Testis (tissue), 2 donors: ENCODE measurements at regions not wholly inside any gene's neighbourhood (a gene's known extent, or its start where the extent isn't known, plus 50 kb on each side); places are given as distances from the start of the nearest gene placed in this dataset.

Experiments used
- DNase-seq: peaks from one replicate; pipeline ENCODE4 v3.0.0-alpha.2; 2019
- H3K27ac ChIP-seq, 2 donors: fragments of 200-600 bp; sonication (generic); one replicate each; pipeline ENCODE4 v1.5.1; 2019
- H3K27me3 ChIP-seq: fragments of 200-600 bp; sonication (generic); one replicate; pipeline ENCODE4 v1.5.1; 2019
- H3K36me3 ChIP-seq: fragments of 200-600 bp; sonication (generic); one replicate; pipeline ENCODE4 v1.5.1; 2017; ENCODE audit warnings: low read depth; ENCODE audit errors: missing control alignments
- H3K4me1 ChIP-seq: fragments of 200-600 bp; sonication (generic); one replicate; pipeline ENCODE4 v1.5.1; 2019
- H3K4me3 ChIP-seq, 2 donors: fragments of 200-600 bp; sonication (generic); one replicate each; pipeline ENCODE4 v1.5.1; 2017 to 2019
- H3K9me3 ChIP-seq: fragments of 200-600 bp; sonication (generic); one replicate; pipeline ENCODE4 v1.5.1; 2017
- POLR2A ChIP-seq: fragments of 450-650 bp; IDR thresholded peaks from one replicate; pipeline ENCODE4 v1.6.1; 2017; ENCODE audit warnings: antibody characterized with exemption, mild to moderate bottlenecking, moderate library complexity
- WGBS, 2 donors: methylation state at CpG; one replicate each; pipeline ENCODE4 v1.1.5; 2018; 5-methylcytosine and 5-hydroxymethylcytosine counted together
- intact Hi-C: fragments of 100-400 bp; cut with DNase I; formaldehyde crosslinking; loops from one replicate; pipeline ENCODE4 v1.15.1; 2023; ENCODE audit warnings: low total_unique reads
- TF ChIP-seq, protein P1 (sequence below), 3 experiments: fragments of 450-650 bp in 2 of 3; fragments of 200-600 bp in 1 of 3; sonication (generic) in 1 of 3; IDR thresholded peaks; one replicate each; pipeline ENCODE4 v1.5.1; 2016 to 2019; ENCODE audit warnings: antibody characterized with exemption in 3 of 3, mild to moderate bottlenecking in 2 of 3, moderate library complexity in 1 of 3

DNA sequence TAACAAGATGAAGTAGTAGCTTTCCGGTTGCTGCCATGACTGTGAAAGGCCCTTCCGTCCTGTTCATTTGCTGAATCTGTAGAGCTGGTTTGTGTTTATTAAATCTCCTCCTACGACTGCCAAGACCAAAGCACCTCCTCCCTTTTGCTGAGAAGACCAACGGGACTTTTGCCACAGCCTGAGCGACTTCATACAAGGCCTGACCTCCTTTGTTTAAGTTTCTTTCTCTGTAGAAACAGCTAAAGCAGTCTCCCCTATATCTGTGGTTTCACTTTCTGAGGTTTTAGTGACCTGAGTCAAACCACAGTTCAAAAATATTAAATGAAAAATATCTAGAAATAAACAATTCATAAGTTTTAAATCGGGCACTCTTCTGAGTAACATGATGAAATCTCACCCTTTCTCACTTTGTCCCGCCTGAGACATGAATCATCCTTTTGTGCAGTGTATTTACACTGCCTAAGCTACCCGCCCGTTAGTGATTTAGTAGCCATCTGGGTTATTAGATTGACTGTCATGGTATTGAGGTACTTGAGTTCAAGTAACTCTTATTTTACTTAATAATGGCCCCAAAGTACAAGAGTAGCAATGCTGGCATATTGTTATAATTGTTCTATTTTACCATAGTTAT is 119.1 kb upstream of the LRRC4C start:
- WGBS, 2 donors, result 65 to 76% methylated on average over 9 of the region's 9 CpGs
- Histone ChIP-seq H3K36me3 (no peaks in the 10 kb centered on the region), H3K27me3 (no peaks in the 10 kb centered on the region), H3K4me3 (no peak overlapping the region), H3K4me1 (no peaks in the 10 kb centered on the region), H3K27ac (no peak overlapping the region), H3K9me3 (no peaks in the 10 kb centered on the region)
- TF ChIP-seq, protein P1, sequence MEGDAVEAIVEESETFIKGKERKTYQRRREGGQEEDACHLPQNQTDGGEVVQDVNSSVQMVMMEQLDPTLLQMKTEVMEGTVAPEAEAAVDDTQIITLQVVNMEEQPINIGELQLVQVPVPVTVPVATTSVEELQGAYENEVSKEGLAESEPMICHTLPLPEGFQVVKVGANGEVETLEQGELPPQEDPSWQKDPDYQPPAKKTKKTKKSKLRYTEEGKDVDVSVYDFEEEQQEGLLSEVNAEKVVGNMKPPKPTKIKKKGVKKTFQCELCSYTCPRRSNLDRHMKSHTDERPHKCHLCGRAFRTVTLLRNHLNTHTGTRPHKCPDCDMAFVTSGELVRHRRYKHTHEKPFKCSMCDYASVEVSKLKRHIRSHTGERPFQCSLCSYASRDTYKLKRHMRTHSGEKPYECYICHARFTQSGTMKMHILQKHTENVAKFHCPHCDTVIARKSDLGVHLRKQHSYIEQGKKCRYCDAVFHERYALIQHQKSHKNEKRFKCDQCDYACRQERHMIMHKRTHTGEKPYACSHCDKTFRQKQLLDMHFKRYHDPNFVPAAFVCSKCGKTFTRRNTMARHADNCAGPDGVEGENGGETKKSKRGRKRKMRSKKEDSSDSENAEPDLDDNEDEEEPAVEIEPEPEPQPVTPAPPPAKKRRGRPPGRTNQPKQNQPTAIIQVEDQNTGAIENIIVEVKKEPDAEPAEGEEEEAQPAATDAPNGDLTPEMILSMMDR (IDR thresholded peaks at IDR 0.05), result no peak
- TF ChIP-seq POLR2A, result no peak
- intact Hi-C loops, result no loop called here
- DNase-seq, result no peak

DNA sequence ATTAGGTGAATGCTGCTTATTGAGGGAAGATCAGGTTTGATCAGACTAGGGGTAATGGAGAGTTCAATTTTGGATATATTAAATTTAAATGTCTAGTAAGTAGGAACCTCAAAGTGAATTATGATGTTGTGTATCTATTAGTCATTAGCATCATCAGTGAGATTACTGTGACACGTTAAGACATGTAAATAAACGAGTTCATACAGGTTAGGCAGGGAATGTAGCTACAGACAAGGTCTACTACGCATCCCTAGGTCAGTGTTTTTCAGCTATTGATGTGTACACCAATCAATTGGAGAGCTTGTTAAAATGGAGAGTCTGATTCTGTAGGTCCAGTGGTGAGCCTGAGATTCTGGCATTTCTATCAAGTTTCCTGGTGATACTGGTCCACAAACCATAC is 120.1 kb upstream of the LRRC4C start:
- no peak overlapping the region for H3K27ac ChIP-seq
- no peaks in the 10 kb centered on the region for H3K36me3 ChIP-seq
- no peak overlapping the region for H3K4me3 ChIP-seq
- intact Hi-C loops, result no loop called here
- H3K27me3 ChIP-seq, result no peaks in the 10 kb centered on the region
- H3K4me1 ChIP-seq, result no peaks in the 10 kb centered on the region
- 83 to 88% methylated on average over 3 of the region's 3 CpGs for WGBS, 2 donors
- H3K9me3 ChIP-seq, result no peaks in the 10 kb centered on the region
- TF ChIP-seq POLR2A, result no peak
- TF ChIP-seq, protein P1 (IDR thresholded peaks at IDR 0.05), result no peak
- no peak for DNase-seq

DNA sequence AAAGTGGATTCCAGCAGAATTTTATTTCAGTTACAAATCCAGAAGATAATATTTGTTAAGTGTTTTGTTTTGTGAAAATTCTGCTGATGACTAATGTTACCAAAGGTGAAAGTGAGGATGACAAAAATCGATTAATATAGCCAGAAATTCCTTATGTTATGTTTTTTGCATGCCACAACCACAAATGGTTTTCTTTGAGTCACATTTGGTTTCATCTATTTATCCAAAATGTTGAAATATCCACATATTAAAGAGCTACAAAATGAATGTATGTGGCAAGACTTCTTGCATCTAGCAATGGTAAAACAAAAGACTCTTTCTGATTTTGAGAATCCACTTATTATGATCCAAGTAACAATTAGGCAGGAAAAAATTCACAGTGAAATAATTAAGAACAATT is 150.1 kb upstream of the LRRC4C start:
- Histone ChIP-seq H3K36me3 (no peaks in the 10 kb centered on the region), H3K4me1 (no peaks in the 10 kb centered on the region), H3K4me3 (no peak overlapping the region), H3K9me3 (no peaks in the 10 kb centered on the region), H3K27ac (no peak overlapping the region), H3K27me3 (no peaks in the 10 kb centered on the region)
- WGBS, 2 donors, result 52 to 64% methylated on average over 1 of the region's 1 CpG
- TF ChIP-seq, protein P1 (IDR thresholded peaks at IDR 0.05), result no peak
- TF ChIP-seq POLR2A, result no peak
- DNase-seq, result no peak
- intact Hi-C loops, result no loop called here

DNA sequence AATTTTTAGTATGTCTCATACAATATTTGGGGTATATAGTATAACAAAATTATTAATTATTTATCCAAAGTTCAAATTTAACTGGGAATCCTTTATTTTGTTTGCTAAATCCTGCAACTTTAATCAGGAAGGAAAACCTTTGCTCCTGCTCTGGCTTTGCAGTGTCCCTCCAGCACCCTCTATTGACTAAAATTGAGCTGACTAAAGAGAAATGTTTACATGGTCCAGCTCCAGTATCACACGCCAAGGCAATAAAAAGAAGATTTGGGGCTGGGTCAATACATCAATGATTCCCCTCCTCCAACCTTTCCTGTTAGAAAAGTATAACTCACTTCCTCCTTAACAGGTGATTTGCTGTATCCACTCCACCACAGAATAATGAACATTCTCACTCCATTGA is 153.0 kb upstream of the LRRC4C start:
- WGBS, 2 donors, result 48 to 59% methylated on average over 1 of the region's 1 CpG
- Histone ChIP-seq H3K4me1 (no peaks in the 10 kb centered on the region), H3K4me3 (no peak overlapping the region), H3K9me3 (no peaks in the 10 kb centered on the region), H3K27me3 (no peaks in the 10 kb centered on the region), H3K27ac (no peak overlapping the region), H3K36me3 (no peaks in the 10 kb centered on the region)
- intact Hi-C loops, result no loop called here
- no peak for TF ChIP-seq POLR2A
- TF ChIP-seq, protein P1 (IDR thresholded peaks at IDR 0.05), result no peak
- DNase-seq, result no peak

DNA sequence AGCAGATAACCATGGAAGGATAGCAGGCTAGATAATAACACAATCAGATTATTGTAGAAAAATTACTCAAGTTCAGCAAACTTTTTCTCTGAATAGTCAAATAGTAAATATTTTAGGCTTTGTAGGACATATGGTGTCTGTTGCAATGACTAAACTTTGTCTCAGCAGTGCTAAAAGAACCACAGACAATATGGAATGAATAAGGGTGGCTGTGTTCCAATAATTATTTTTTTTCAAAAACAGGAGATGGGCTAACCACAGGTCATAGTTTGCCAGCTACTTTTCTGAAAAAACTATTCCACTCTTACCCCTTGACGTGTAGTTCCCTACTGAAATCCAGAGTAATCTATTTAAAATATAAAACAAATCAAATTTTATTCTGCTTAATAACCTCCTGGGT is 153.9 kb upstream of the LRRC4C start:
- 63 to 72% methylated on average over 1 of the region's 1 CpG for WGBS, 2 donors

More for the DNA sequence above, 153.9 kb upstream of the LRRC4C start:
- H3K36me3 ChIP-seq, result no peaks in the 10 kb centered on the region
- no peak overlapping the region for H3K4me3 ChIP-seq
- H3K9me3 ChIP-seq, result no peaks in the 10 kb centered on the region
- H3K4me1 ChIP-seq, result no peaks in the 10 kb centered on the region
- intact Hi-C loops, result no loop called here
- TF ChIP-seq, protein P1 (IDR thresholded peaks at IDR 0.05), result no peak
- no peak for TF ChIP-seq POLR2A
- no peak overlapping the region for H3K27ac ChIP-seq
- no peak for DNase-seq
- no peaks in the 10 kb centered on the region for H3K27me3 ChIP-seq
